Vagina (tissue), 2 donors: ENCODE measurements at regions not wholly inside any gene's neighbourhood (a gene's known extent, or its start where the extent isn't known, plus 50 kb on each side); places are given as distances from the start of the nearest gene placed in this dataset.

ENCODE experiments used
- POLR2A ChIP-seq, 2 donors: fragments of 450-650 bp; IDR thresholded peaks; one replicate each; pipeline ENCODE4 v1.6.1; 2017; ENCODE audit warnings: antibody characterized with exemption in 2 of 2, mild to moderate bottlenecking in 2 of 2, moderate library complexity in 2 of 2
- POLR2AphosphoS5 ChIP-seq, 2 donors: sonication (generic); formaldehyde crosslinking; IDR thresholded peaks; one replicate each; pipeline ENCODE4 v1.9.0; 2017; ENCODE audit warnings: antibody characterized with exemption in 2 of 2, mild to moderate bottlenecking in 2 of 2, low read depth in 1 of 2; ENCODE audit not compliant: insufficient read depth in 1 of 2
- TF ChIP-seq, protein P1 (sequence below), 3 experiments: fragments of 450-650 bp in 2 of 3; fragments of 200-600 bp in 1 of 3; sonication (generic) in 1 of 3; IDR thresholded peaks; one replicate each; pipeline ENCODE4 v1.5.1; 2017 to 2019; ENCODE audit warnings: antibody characterized with exemption in 3 of 3, mild to moderate bottlenecking in 2 of 3, moderate library complexity in 2 of 3

DNA sequence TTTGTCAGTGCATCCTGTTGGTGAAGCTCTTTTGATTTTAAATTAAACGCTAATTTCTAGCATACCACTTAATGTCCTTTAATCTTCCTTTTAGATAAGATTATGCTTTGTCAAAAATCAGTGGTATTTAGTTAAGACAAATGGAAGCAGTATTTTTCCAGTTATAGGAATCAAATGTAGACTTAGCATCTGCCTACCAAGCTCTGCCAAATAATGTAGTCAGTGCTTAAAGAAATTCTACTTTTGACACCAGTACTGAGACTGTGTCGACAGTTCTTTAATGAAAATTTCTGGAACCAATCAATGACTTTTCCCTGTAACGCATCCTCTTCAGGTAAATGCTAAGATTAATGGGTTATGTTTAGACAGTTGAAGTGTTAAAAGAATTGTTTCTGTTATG is 803.3 kb upstream of the FAM98A start:
- TF ChIP-seq, protein P1, sequence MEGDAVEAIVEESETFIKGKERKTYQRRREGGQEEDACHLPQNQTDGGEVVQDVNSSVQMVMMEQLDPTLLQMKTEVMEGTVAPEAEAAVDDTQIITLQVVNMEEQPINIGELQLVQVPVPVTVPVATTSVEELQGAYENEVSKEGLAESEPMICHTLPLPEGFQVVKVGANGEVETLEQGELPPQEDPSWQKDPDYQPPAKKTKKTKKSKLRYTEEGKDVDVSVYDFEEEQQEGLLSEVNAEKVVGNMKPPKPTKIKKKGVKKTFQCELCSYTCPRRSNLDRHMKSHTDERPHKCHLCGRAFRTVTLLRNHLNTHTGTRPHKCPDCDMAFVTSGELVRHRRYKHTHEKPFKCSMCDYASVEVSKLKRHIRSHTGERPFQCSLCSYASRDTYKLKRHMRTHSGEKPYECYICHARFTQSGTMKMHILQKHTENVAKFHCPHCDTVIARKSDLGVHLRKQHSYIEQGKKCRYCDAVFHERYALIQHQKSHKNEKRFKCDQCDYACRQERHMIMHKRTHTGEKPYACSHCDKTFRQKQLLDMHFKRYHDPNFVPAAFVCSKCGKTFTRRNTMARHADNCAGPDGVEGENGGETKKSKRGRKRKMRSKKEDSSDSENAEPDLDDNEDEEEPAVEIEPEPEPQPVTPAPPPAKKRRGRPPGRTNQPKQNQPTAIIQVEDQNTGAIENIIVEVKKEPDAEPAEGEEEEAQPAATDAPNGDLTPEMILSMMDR (IDR thresholded peaks at IDR 0.05): no peak
- no peak for TF ChIP-seq POLR2AphosphoS5 (IDR thresholded peaks at IDR 0.05; ENCODE audit: insufficient read depth in 1 of 2, low read depth in 1 of 2)
- no peak for TF ChIP-seq POLR2A (IDR thresholded peaks at IDR 0.05)
